Activated CD8-positive, alpha-beta T cell treated with anti-CD3 and anti-CD28 coated beads for 36 hours (primary cell): ENCODE measurements at regions not wholly inside any gene's neighbourhood (a gene's known extent, or its start where the extent isn't known, plus 50 kb on each side); places are given as distances from the start of the nearest gene placed in this dataset.

Experiments used
- ATAC-seq: fragments of 200-7000 bp; cut with Tn5 transposase; one replicate; pipeline ENCODE4 v1.10.0; 2021; ENCODE audit warnings: mild to moderate bottlenecking, moderate library complexity
- CTCF ChIA-PET: fragments of 350-600 bp; sonication (Branson Sonifier 250); formaldehyde crosslinking; loops from one replicate; lab custom pipeline; 2021; ENCODE audit warnings: antibody characterized with exemption; lab: Charles Lee
- POLR2A ChIA-PET: fragments of 350-600 bp; sonication (Branson Sonifier 250); formaldehyde crosslinking; loops from one replicate; lab custom pipeline; 2021; ENCODE audit warnings: antibody characterized with exemption; lab: Charles Lee
- DNase-seq: peaks from one replicate; pipeline ENCODE4 v3.0.0-alpha.2; 2020
- H3K27ac Mint-ChIP-seq: one replicate; pipeline ENCODE4 v1.8.0; 2021; ENCODE audit warnings: mild to moderate bottlenecking, mixed read lengths
- H3K27me3 Mint-ChIP-seq: one replicate; pipeline ENCODE4 v1.8.0; 2021; ENCODE audit warnings: mixed read lengths
- H3K36me3 Mint-ChIP-seq: one replicate; pipeline ENCODE4 v1.8.0; 2021; ENCODE audit warnings: low read depth, mixed read lengths
- H3K4me1 Mint-ChIP-seq: one replicate; pipeline ENCODE4 v1.8.0; 2021; ENCODE audit warnings: low read depth, mixed read lengths
- H3K4me3 Mint-ChIP-seq: one replicate; pipeline ENCODE4 v1.8.0; 2021; ENCODE audit warnings: mild to moderate bottlenecking, moderate library complexity, mixed read lengths
- H3K9me3 Mint-ChIP-seq: one replicate; pipeline ENCODE4 v1.8.0; 2021; ENCODE audit warnings: mixed read lengths
- intact Hi-C: fragments of 100-400 bp; cut with micrococcal nuclease; formaldehyde crosslinking; loops from one replicate; pipeline ENCODE4 v1.10.0; 2022
- TF ChIP-seq, protein P1 (sequence below): fragments of 200-600 bp; IDR thresholded peaks from one replicate; pipeline ENCODE4 v1.8.0; 2022; ENCODE audit warnings: antibody characterized with exemption, mild to moderate bottlenecking

DNA sequence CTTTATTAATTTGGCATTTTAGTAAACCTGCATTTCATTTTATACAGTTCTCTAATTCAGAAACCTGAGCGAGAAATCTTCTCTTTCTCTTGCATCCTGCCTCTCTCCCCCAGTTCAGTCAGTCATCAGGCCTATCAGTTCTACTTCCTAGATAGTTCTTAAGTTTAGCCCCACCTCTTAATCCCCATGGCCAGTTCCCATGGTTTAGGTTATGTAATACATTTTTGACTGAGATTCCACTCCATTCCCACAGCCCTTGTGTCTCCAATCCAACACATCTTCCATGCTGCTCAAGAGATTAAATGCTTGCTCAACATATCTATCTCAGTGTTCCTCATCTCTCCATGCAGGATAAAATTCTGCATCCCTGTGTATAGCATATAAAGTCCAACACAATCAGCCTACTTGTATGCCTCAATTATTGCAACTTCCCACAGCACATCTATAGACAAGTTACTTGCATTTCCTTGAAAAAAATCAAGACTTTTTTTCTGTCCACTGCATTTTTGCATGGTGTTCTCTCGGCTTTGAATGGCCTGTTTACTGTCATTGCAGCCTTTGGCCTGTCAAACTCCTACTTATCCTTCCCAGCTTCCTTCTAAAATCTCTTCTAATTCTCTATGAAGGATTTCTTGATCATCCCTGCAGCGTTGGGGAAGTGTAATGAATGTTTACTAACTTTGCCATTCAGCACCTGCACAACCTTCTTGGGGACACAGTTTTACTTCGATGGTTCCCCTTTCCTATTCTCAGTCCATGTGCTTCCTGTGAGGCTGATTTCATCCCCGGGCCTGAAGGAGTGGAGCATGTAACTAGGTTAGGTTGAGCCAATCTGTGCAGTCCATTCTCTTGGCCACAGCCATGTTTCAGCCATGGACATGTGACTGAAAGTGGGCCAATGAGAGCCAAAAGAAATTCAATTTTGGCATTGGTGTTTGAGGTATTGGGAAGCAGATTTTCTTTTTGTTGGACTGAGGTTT, 80.8 kb downstream of the DACT1 start:
- DNase-seq, result no peak
- ChIA-PET CTCF (interaction anchor here (0.8 kb wide), 1 partner anchor 14 kb away, joined by 3 read pairs; no protein-coding TSS in a partner anchor), POLR2A (no interaction called here)
- no peak overlapping the region for H3K4me3 Mint-ChIP-seq
- H3K9me3 Mint-ChIP-seq, result no peaks in the 10 kb centered on the region
- no peaks in the 10 kb centered on the region for H3K36me3 Mint-ChIP-seq
- no peak overlapping the region for H3K27ac Mint-ChIP-seq
- H3K4me1 Mint-ChIP-seq, result peaks cover 5% of the 10 kb centered on the region
- H3K27me3 Mint-ChIP-seq, result peaks cover 4% of the 10 kb centered on the region
- no peak for ATAC-seq
- TF ChIP-seq, protein P1, sequence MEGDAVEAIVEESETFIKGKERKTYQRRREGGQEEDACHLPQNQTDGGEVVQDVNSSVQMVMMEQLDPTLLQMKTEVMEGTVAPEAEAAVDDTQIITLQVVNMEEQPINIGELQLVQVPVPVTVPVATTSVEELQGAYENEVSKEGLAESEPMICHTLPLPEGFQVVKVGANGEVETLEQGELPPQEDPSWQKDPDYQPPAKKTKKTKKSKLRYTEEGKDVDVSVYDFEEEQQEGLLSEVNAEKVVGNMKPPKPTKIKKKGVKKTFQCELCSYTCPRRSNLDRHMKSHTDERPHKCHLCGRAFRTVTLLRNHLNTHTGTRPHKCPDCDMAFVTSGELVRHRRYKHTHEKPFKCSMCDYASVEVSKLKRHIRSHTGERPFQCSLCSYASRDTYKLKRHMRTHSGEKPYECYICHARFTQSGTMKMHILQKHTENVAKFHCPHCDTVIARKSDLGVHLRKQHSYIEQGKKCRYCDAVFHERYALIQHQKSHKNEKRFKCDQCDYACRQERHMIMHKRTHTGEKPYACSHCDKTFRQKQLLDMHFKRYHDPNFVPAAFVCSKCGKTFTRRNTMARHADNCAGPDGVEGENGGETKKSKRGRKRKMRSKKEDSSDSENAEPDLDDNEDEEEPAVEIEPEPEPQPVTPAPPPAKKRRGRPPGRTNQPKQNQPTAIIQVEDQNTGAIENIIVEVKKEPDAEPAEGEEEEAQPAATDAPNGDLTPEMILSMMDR, result no peak
- intact Hi-C loops, result no loop called here

DNA sequence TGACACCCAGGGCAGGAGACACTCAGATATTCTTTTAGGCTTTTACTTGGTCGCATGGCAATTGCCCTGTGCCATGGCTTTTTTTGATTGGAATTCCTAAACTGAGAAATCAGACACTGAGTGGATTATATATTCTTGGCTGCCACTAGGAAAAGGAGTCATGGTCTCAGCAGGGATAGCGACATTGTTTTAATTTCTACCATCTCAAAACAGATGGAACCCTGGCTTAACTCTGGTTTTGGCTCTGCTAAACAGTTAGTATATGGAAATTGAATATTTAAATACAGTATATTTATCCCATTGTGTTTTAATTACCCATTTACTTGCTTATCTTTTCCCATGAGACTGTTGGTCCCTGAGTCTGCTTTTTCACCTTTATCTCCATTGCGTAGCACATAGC, 84.0 kb downstream of the DACT1 start:
- Mint-ChIP-seq H3K36me3 (no peaks in the 10 kb centered on the region), H3K9me3 (no peaks in the 10 kb centered on the region), H3K4me1 (no peaks in the 10 kb centered on the region), H3K27me3 (peaks cover 3% of the 10 kb centered on the region), H3K27ac (no peak overlapping the region), H3K4me3 (no peak overlapping the region)
- intact Hi-C loops, result no loop called here
- ChIA-PET CTCF (no interaction called here), POLR2A (interaction anchor here (1.2 kb wide), 1 partner anchor 31 kb away, joined by 3 read pairs; no protein-coding TSS in a partner anchor)
- no peak for DNase-seq
- ATAC-seq, result no peak
- TF ChIP-seq, protein P1, result no peak

DNA sequence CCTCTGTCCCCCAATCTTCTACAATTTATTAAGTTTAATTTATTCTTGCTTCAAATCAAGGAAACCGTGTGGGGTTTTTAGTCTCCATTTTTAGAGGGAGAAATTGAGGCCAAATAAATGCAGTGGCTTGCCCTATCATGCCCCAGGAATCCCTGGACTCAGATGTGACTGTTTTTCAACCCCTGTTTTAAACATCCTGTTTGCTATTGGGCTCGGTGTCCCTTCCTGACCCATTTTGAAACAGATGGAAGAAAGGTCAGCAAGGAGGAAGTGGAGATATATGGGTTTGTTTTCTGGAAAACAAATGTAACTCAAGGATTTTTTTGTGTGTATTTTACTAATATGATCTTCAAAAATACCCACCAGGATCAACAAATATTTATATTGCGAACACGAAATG, 84.7 kb downstream of the DACT1 start:
- ATAC-seq (no peak), DNase-seq (no peak)
- Mint-ChIP-seq H3K4me3 (no peak overlapping the region), H3K9me3 (no peaks in the 10 kb centered on the region), H3K4me1 (no peaks in the 10 kb centered on the region), H3K27me3 (peaks cover 3% of the 10 kb centered on the region), H3K27ac (no peak overlapping the region), H3K36me3 (no peaks in the 10 kb centered on the region)
- POLR2A ChIA-PET, result interaction anchor here (1.2 kb wide), 1 partner anchor 30 kb away, joined by 3 read pairs; no protein-coding TSS in a partner anchor
- TF ChIP-seq, protein P1, result no peak
- CTCF ChIA-PET, result no interaction called here
- intact Hi-C loops, result no loop called here

DNA sequence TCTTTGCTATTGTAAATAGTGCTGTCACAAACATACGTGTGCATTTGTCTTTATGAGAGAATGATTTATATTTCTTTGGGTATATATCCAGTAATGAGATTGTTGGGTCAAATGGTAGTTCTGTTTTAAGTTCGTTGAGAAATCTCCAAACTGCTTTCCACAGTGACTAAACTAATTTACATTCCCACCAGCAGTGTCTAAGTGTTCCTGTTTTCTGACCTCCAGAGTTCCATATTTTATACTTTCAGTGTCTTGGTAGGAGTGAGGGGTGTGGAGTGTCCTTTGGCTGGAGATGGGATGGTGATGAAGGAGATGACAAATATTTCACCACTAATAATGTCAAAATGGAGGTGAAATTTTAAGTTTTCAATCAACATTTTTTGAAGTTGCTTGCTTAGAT, 86.4 kb downstream of the DACT1 start:
- Mint-ChIP-seq H3K36me3 (no peaks in the 10 kb centered on the region), H3K27me3 (peaks cover 3% of the 10 kb centered on the region), H3K4me1 (no peaks in the 10 kb centered on the region), H3K9me3 (no peaks in the 10 kb centered on the region), H3K4me3 (no peak overlapping the region), H3K27ac (no peak overlapping the region)
- ATAC-seq (no peak), DNase-seq (no peak)
- intact Hi-C loops, result no loop called here
- CTCF ChIA-PET, result no interaction called here
- TF ChIP-seq, protein P1, result no peak
- POLR2A ChIA-PET, result no interaction called here

- intact Hi-C loops, result no loop called here
- H3K36me3 Mint-ChIP-seq, result no peaks in the 10 kb centered on the region
- peaks cover 3% of the 10 kb centered on the region for H3K27me3 Mint-ChIP-seq
- no peaks in the 10 kb centered on the region for H3K4me1 Mint-ChIP-seq
- ChIA-PET POLR2A (interaction anchor here (0.6 kb wide), 1 partner anchor 10 kb away, joined by 3 read pairs; no protein-coding TSS in a partner anchor), CTCF (no interaction called here)
- no peaks in the 10 kb centered on the region for H3K9me3 Mint-ChIP-seq
- DNase-seq (no peak), ATAC-seq (no peak)
- no peak overlapping the region for H3K4me3 Mint-ChIP-seq
- TF ChIP-seq, protein P1, result no peak
- H3K27ac Mint-ChIP-seq, result no peak overlapping the region
These were observed 86.9 kb downstream of the DACT1 start for GRCh38 chr14:58724702-58725101.
